OCI-LY7 (cell line): ENCODE measurements at regions not wholly inside any gene's neighbourhood (a gene's known extent, or its start where the extent isn't known, plus 50 kb on each side); places are given as distances from the start of the nearest gene placed in this dataset.
"Not testable (repeated sequence)": the region's sequence is repeated elsewhere in the genome, so short reads cannot be mapped to it uniquely, and the experiment has no call there.

Source experiments
- BruUV-seq: library from RNA; stranded (reverse); fragments of 400-500 nt; replicated peaks from 2 replicates; lab custom pipeline; 2021; lab: Mats Ljungman, UMichigan
- CTCF ChIA-PET: fragments of 300-600 bp; sonication (Branson Sonifier 250); formaldehyde crosslinking; loops from one replicate; lab custom pipeline; 2022; ENCODE audit warnings: antibody characterized with exemption; ENCODE audit not compliant: unreplicated experiment; lab: Charles Lee
- POLR2A ChIA-PET: fragments of 300-600 bp; sonication (Branson Sonifier 250); formaldehyde crosslinking; loops from one replicate; lab custom pipeline; 2022; ENCODE audit warnings: antibody characterized with exemption; lab: Charles Lee
- DNase-seq: peaks from one replicate; pipeline ENCODE4 v3.0.0-alpha.2; 2015; ENCODE audit warnings: low spot score
- H2AFZ ChIP-seq: fragments of 200-600 bp; sonication (generic), shearing (Covaris generic); 2 replicates; pipeline ENCODE4 v1.6.1; 2014; ENCODE audit warnings: mild to moderate bottlenecking, antibody characterized with exemption, low read length, moderate library complexity
- H3K27ac ChIP-seq: fragments of 200-600 bp; sonication (generic); 2 replicates; pipeline ENCODE4 v1.5.1; 2014; ENCODE audit warnings: mixed run types, low read depth, mild to moderate bottlenecking, moderate library complexity, low read length, inconsistent platforms; ENCODE audit not compliant: poor library complexity, severe bottlenecking
- H3K36me3 ChIP-seq: fragments of 200-600 bp; sonication (generic); 2 replicates; pipeline ENCODE4 v1.6.1; 2014; ENCODE audit warnings: mild to moderate bottlenecking, antibody characterized with exemption, low read length, moderate library complexity, mixed read lengths; ENCODE audit not compliant: insufficient read depth
- H3K4me1 ChIP-seq: fragments of 200-600 bp; sonication (generic); 2 replicates; pipeline ENCODE4 v1.5.1; 2014; ENCODE audit warnings: mild to moderate bottlenecking, low read length; ENCODE audit not compliant: insufficient read depth, poor library complexity, severe bottlenecking
- H3K4me2 ChIP-seq: fragments of 200-600 bp; sonication (generic); 2 replicates; pipeline ENCODE4 v1.6.1; 2014; ENCODE audit warnings: mild to moderate bottlenecking, low read length
- H3K4me3 ChIP-seq: fragments of 200-600 bp; sonication (generic); 2 replicates; pipeline ENCODE4 v1.5.1; 2014; ENCODE audit warnings: mild to moderate bottlenecking, low read depth, low read length; ENCODE audit not compliant: poor library complexity, severe bottlenecking
- H3K79me2 ChIP-seq: fragments of 200-600 bp; sonication (generic); 2 replicates; pipeline ENCODE4 v1.6.1; 2016; ENCODE audit warnings: low read depth, mild to moderate bottlenecking, low read length, moderate library complexity, mixed read lengths; ENCODE audit not compliant: insufficient read depth
- H3K9me2 ChIP-seq: fragments of 200-600 bp; sonication (generic); 2 replicates; pipeline ENCODE4 v1.6.1; 2016; ENCODE audit warnings: mild to moderate bottlenecking, low read length, mixed read lengths; ENCODE audit not compliant: insufficient read depth
- H3K9me3 ChIP-seq: fragments of 200-600 bp; sonication (generic); 2 replicates; pipeline ENCODE4 v1.6.1; 2014; ENCODE audit warnings: mild to moderate bottlenecking, mixed run types, low read length, mixed read lengths
- H4K20me1 ChIP-seq: fragments of 200-600 bp; sonication (generic); 2 replicates; pipeline ENCODE4 v1.6.1; 2014; ENCODE audit warnings: mild to moderate bottlenecking, antibody characterized with exemption, low read length, moderate library complexity, mixed read lengths; ENCODE audit not compliant: insufficient read depth
- EZH2phosphoT487 ChIP-seq: fragments of 200-600 bp; sonication (generic); IDR thresholded peaks from 2 replicates; pipeline ENCODE4 v1.6.1; 2018; ENCODE audit warnings: low read depth, borderline replicate concordance, mild to moderate bottlenecking, mixed run types, antibody characterized with exemption, low read length, moderate library complexity, mixed read lengths
- intact Hi-C: fragments of 100-400 bp; cut with micrococcal nuclease; formaldehyde crosslinking; loops from one replicate; pipeline ENCODE4 v1.10.0; 2022; ENCODE audit not compliant: unreplicated experiment
- TF ChIP-seq, protein P1 (sequence below): fragments of 200-600 bp; sonication (generic); conservative IDR thresholded peaks from 2 replicates; pipeline ENCODE4 v1.5.1; 2014; ENCODE audit warnings: mild to moderate bottlenecking, antibody characterized with exemption, low read length, moderate library complexity, mixed read lengths

DNA sequence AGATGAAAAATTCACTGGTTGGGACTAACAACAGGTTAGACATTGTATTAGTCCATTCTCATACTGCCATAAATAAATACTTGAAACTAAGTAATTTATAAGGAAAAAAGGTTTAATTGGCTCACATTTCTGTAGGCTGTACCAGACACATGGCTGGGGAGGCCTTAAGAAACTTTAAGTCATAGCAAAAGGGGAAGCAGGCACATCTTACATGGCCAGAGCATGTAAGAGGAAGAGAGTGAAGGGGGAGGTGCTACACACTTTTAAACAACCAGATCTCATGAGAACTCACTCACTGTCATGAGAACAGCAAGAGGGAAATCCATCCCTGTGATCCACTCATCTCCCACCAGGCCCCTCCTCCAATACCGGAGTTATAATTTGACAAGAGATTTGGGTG, 125.9 kb downstream of the SUCLA2 start:
- ChIA-PET POLR2A (no interaction called here), CTCF (no interaction called here)
- TF ChIP-seq, protein P1, sequence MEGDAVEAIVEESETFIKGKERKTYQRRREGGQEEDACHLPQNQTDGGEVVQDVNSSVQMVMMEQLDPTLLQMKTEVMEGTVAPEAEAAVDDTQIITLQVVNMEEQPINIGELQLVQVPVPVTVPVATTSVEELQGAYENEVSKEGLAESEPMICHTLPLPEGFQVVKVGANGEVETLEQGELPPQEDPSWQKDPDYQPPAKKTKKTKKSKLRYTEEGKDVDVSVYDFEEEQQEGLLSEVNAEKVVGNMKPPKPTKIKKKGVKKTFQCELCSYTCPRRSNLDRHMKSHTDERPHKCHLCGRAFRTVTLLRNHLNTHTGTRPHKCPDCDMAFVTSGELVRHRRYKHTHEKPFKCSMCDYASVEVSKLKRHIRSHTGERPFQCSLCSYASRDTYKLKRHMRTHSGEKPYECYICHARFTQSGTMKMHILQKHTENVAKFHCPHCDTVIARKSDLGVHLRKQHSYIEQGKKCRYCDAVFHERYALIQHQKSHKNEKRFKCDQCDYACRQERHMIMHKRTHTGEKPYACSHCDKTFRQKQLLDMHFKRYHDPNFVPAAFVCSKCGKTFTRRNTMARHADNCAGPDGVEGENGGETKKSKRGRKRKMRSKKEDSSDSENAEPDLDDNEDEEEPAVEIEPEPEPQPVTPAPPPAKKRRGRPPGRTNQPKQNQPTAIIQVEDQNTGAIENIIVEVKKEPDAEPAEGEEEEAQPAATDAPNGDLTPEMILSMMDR = no peak
- TF ChIP-seq EZH2phosphoT487 = no peak
- no peak overlapping the region for H3K4me3 ChIP-seq
- H3K4me2 ChIP-seq = no peak overlapping the region
- H3K36me3 ChIP-seq = no peaks in the 10 kb centered on the region
- no peaks in the 10 kb centered on the region for H3K9me2 ChIP-seq
- no TSS peak for BruUV-seq
- intact Hi-C loops = no loop called here
- DNase-seq = no peak
- no peak overlapping the region for H3K27ac ChIP-seq
- H4K20me1 ChIP-seq = no peaks in the 10 kb centered on the region
- peaks cover 6% of the 10 kb centered on the region; the same call in 1 of the 2 replicates for H3K9me3 ChIP-seq
- H3K4me1 ChIP-seq = no peaks in the 10 kb centered on the region
- no peak overlapping the region for H2AFZ ChIP-seq
- no peaks in the 10 kb centered on the region for H3K79me2 ChIP-seq

DNA sequence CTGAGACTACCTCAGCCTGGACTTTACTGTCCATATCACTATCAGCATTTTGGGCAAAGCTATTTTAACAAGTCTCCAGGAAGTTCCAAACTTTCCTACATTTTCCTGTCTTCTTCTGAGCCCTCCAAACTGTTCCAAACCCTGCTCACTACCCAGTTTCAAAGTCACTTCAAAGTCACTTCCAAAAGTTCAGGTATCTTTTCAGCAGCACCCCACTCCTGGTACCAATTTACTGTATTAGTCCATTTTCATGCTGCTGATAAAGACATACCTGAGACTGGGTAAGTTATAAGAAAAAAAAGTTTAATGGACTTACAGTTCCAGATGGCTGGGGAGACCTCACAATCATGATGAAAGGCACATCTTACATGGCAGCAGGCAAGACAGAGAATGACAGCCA, 127.1 kb downstream of the SUCLA2 start:
- H3K4me3 ChIP-seq, CTCF ChIA-PET, H3K9me2 ChIP-seq, intact Hi-C loops, H3K36me3 ChIP-seq, H3K79me2 ChIP-seq, H3K9me3 ChIP-seq, BruUV-seq, H3K27ac ChIP-seq, H2AFZ ChIP-seq, H3K4me2 ChIP-seq, POLR2A ChIA-PET, DNase-seq, H3K4me1 ChIP-seq, H4K20me1 ChIP-seq: not testable (repeated sequence)

GRCh38 chr13:47873319-47873718, 127.8 kb downstream of the SUCLA2 start:
- H3K27ac ChIP-seq, DNase-seq, POLR2A ChIA-PET, H3K9me3 ChIP-seq, H3K9me2 ChIP-seq, H3K4me3 ChIP-seq, H2AFZ ChIP-seq, H3K79me2 ChIP-seq, H4K20me1 ChIP-seq, CTCF ChIA-PET, H3K4me1 ChIP-seq, BruUV-seq, H3K4me2 ChIP-seq, intact Hi-C loops, H3K36me3 ChIP-seq: not testable (repeated sequence)

- no peaks in the 10 kb centered on the region for H3K4me1 ChIP-seq
- TF ChIP-seq, protein P1 = no peak
- TF ChIP-seq EZH2phosphoT487 = no peak
- H3K4me3 ChIP-seq = no peak overlapping the region
- ChIA-PET POLR2A (interaction anchor here (1.2 kb wide), 1 partner anchor 29 kb away, joined by 4 read pairs; no protein-coding TSS in a partner anchor), CTCF (interaction anchor here (0.6 kb wide), 1 partner anchor 443 kb away, joined by 3 read pairs; no protein-coding TSS in a partner anchor)
- no peak overlapping the region for H3K4me2 ChIP-seq
- peaks cover 5% of the 10 kb centered on the region; the same call in 1 of the 2 replicates for H3K9me3 ChIP-seq
- no peaks in the 10 kb centered on the region for H4K20me1 ChIP-seq
- H2AFZ ChIP-seq = no peak overlapping the region
- H3K36me3 ChIP-seq = no peaks in the 10 kb centered on the region
- DNase-seq = no peak
- no peaks in the 10 kb centered on the region for H3K79me2 ChIP-seq
- no TSS peak for BruUV-seq
- no peak overlapping the region for H3K27ac ChIP-seq
- intact Hi-C loops = no loop called here
- H3K9me2 ChIP-seq = no peaks in the 10 kb centered on the region
Observed at GRCh38 chr13:47869776-47870175, 131.3 kb downstream of the SUCLA2 start.
